ENCODE measurements at regions not wholly inside any gene's neighbourhood (a gene's known extent, or its start where the extent isn't known, plus 50 kb on each side); places are given as distances from the start of the nearest gene placed in this dataset.

- TF ChIP-seq SSRP1 (CRISPR knock-in tag; IDR thresholded peaks at IDR 0.05), result no peak
- TF ChIP-seq ZNF576 (CRISPR knock-in tag; IDR thresholded peaks at IDR 0.05), result no peak
- no peak for TF ChIP-seq CTCF (CRISPR knock-in tag; IDR thresholded peaks at IDR 0.05)
- no peak for TF ChIP-seq POLR2AphosphoS5 (IDR thresholded peaks at IDR 0.05; ENCODE audit: low read depth, low read length)
- TF ChIP-seq POLR2A (IDR thresholded peaks at IDR 0.05; ENCODE audit: insufficient read depth in 1 of 2, low read depth in 2 of 2, low read length in 2 of 2), result no peak
- no peak for TF ChIP-seq ZNF24 (IDR thresholded peaks at IDR 0.05)
- TF ChIP-seq STAT6 (CRISPR knock-in tag; IDR thresholded peaks at IDR 0.05; ENCODE audit: borderline replicate concordance), result no peak
- TF ChIP-seq FOXO4 (CRISPR knock-in tag; conservative IDR thresholded peaks at IDR 0.05), result no peak
- TF ChIP-seq ZNF569 (CRISPR knock-in tag; IDR thresholded peaks at IDR 0.05; ENCODE audit: borderline replicate concordance), result no peak
- TF ChIP-seq EP300 (IDR thresholded peaks at IDR 0.05; ENCODE audit: low read depth in 2 of 2, low read length in 2 of 2), result no peak
- TF ChIP-seq EP300 (CRISPR knock-in tag; IDR thresholded peaks at IDR 0.05; ENCODE audit: borderline replicate concordance), result no peak
- TF ChIP-seq ZC3H13 (CRISPR knock-in tag; IDR thresholded peaks at IDR 0.05), result no peak
- no peak for TF ChIP-seq YY1 (IDR thresholded peaks at IDR 0.05; ENCODE audit: insufficient read depth, insufficient replicate concordance, low read depth, low read length)
- no peak for TF ChIP-seq TCF7L2 (IDR thresholded peaks at IDR 0.05; ENCODE audit: low read depth, low read length)
- TF ChIP-seq ZNF318 (CRISPR knock-in tag; IDR thresholded peaks at IDR 0.05), result no peak
These were observed 104.1 kb upstream of the KCTD1 start for GRCh38 chr18:26652501-26652900.
